B cell (primary cell): ENCODE measurements at regions not wholly inside any gene's neighbourhood (a gene's known extent, or its start where the extent isn't known, plus 50 kb on each side); places are given as distances from the start of the nearest gene placed in this dataset.

Source experiments
- ATAC-seq: fragments of 200-7000 bp; cut with Tn5 transposase; one replicate; pipeline ENCODE4 v1.10.0; 2021; ENCODE audit warnings: low read depth, mild to moderate bottlenecking, moderate number of reproducible peaks, moderate library complexity
- CTCF ChIA-PET: fragments of 350-600 bp; sonication (Branson Sonifier 250); formaldehyde crosslinking; loops from one replicate; lab custom pipeline; 2021; ENCODE audit warnings: antibody characterized with exemption, inconsistent platforms; lab: Charles Lee
- POLR2A ChIA-PET: fragments of 350-600 bp; sonication (Branson Sonifier 250); formaldehyde crosslinking; loops from one replicate; lab custom pipeline; 2021; ENCODE audit warnings: antibody characterized with exemption; lab: Charles Lee
- DNase-seq: peaks from one replicate; pipeline ENCODE4 v3.0.0; 2013
- H2AFZ ChIP-seq: 2 replicates; pipeline ENCODE4 v1.6.1; 2012; ENCODE audit warnings: mild to moderate bottlenecking, low read depth, low read length; ENCODE audit not compliant: insufficient read depth, poor library complexity, severe bottlenecking
- H3K27ac ChIP-seq, 2 donors: 1 replicate in 1 of 2; 2 replicates in 1 of 2; pipeline ENCODE4 v1.5.1; 2012 to 2013; ENCODE audit warnings: low read length in 2 of 2, mild to moderate bottlenecking in 2 of 2, moderate library complexity in 1 of 2
- H3K27me3 ChIP-seq, 4 experiments: fragments of 200-600 bp in 1 of 4; sonication (generic) in 1 of 4; replicated peaks in 1 of 4; 1 replicate in 2 of 4; 2 replicates in 2 of 4; pipeline versions ENCODE4 v1.6.1 to v1.7.0; 2013 to 2016; ENCODE audit warnings: low read length in 3 of 4, mild to moderate bottlenecking in 2 of 4, mixed read lengths in 1 of 4, moderate library complexity in 1 of 4; ENCODE audit not compliant: insufficient read depth in 4 of 4, control insufficient read depth in 3 of 4; ENCODE audit errors: control extremely low read depth in 1 of 4
- H3K36me3 ChIP-seq, 2 experiments: replicated peaks in 1 of 2; 1 replicate in 1 of 2; 2 replicates in 1 of 2; pipeline versions ENCODE4 v1.6.1 to v1.7.1; 2013; ENCODE audit warnings: low read length in 1 of 2; ENCODE audit not compliant: insufficient read depth in 2 of 2, control insufficient read depth in 1 of 2; ENCODE audit errors: control extremely low read depth in 1 of 2, extremely low read depth in 1 of 2
- H3K4me1 ChIP-seq, 2 donors: fragments of 200-600 bp in 1 of 2; sonication (generic) in 1 of 2; 1 replicate in 1 of 2; 2 replicates in 1 of 2; pipeline versions ENCODE4 v1.5.1 to v1.6.1; 2013 to 2017; ENCODE audit warnings: low read length in 2 of 2; ENCODE audit not compliant: control insufficient read depth in 2 of 2, insufficient read depth in 2 of 2
- H3K4me2 ChIP-seq: replicated peaks from 2 replicates; pipeline ENCODE3; 2012; ENCODE audit warnings: mild to moderate bottlenecking, low read depth, low read length; ENCODE audit not compliant: poor library complexity, severe bottlenecking
- H3K4me3 ChIP-seq, 5 experiments: fragments of 200-600 bp in 1 of 5; sonication (generic) in 1 of 5; 1 replicate in 3 of 5; 2 replicates in 2 of 5; pipeline versions ENCODE4 v1.5.1 to v1.7.0; 2011 to 2016; ENCODE audit warnings: low read length in 4 of 5, mild to moderate bottlenecking in 4 of 5, low read depth in 2 of 5, control low read depth in 1 of 5, moderate library complexity in 1 of 5; ENCODE audit not compliant: insufficient read depth in 1 of 5; ENCODE audit errors: control extremely low read depth in 1 of 5, extremely low read depth in 1 of 5
- H3K79me2 ChIP-seq: fragments of 200-600 bp; sonication (generic); one replicate; pipeline ENCODE4 v1.6.0; 2016; ENCODE audit warnings: low read length; ENCODE audit not compliant: control insufficient read depth, insufficient read depth
- H3K9ac ChIP-seq: fragments of 200-600 bp; sonication (generic); 2 replicates; pipeline ENCODE4 v1.6.1; 2017; ENCODE audit warnings: mild to moderate bottlenecking, low read length, moderate library complexity
- H3K9me3 ChIP-seq, 3 donors: one replicate each; pipeline versions ENCODE4 v1.6.1 to v1.7.1; 2013; ENCODE audit warnings: low read length in 2 of 3; ENCODE audit not compliant: control insufficient read depth in 2 of 3, insufficient read depth in 1 of 3; ENCODE audit errors: control extremely low read depth in 1 of 3
- H4K20me1 ChIP-seq: 2 replicates; pipeline ENCODE4 v1.6.0; 2012; ENCODE audit warnings: mild to moderate bottlenecking, low read length; ENCODE audit not compliant: insufficient read depth, control insufficient read depth, poor library complexity, severe bottlenecking
- H3K27ac Mint-ChIP-seq: one replicate; pipeline ENCODE4 v1.8.0; 2021; ENCODE audit warnings: mixed read lengths
- H3K27me3 Mint-ChIP-seq: one replicate; pipeline ENCODE4 v1.8.0; 2021; ENCODE audit warnings: mixed read lengths
- H3K4me1 Mint-ChIP-seq: one replicate; pipeline ENCODE4 v1.8.0; 2021; ENCODE audit warnings: mixed read lengths
- H3K4me3 Mint-ChIP-seq: one replicate; pipeline ENCODE4 v1.8.0; 2021; ENCODE audit warnings: mixed read lengths
- H3K9me3 Mint-ChIP-seq: one replicate; pipeline ENCODE4 v1.8.0; 2022; ENCODE audit warnings: mixed read lengths; ENCODE audit not compliant: insufficient read depth
- EZH2 ChIP-seq: IDR thresholded peaks from 2 replicates; pipeline ENCODE4 v1.6.1; 2012; ENCODE audit warnings: borderline replicate concordance, low read depth, mild to moderate bottlenecking, moderate library complexity, low read length; ENCODE audit not compliant: insufficient read depth, poor library complexity, severe bottlenecking
- WGBS: methylation state at CpG from one replicate; pipeline ENCODE4 v1.1.5; 2013; ENCODE audit warnings: missing lambda C conversion rate; ENCODE audit not compliant: insufficient coverage; 5-methylcytosine and 5-hydroxymethylcytosine counted together
- intact Hi-C: fragments of 100-400 bp; cut with micrococcal nuclease; formaldehyde crosslinking; loops from one replicate; pipeline ENCODE4 v1.10.0; 2022
- TF ChIP-seq, protein P1 (sequence below): fragments of 200-600 bp; IDR thresholded peaks from one replicate; pipeline ENCODE4 v1.8.0; 2022; ENCODE audit warnings: antibody characterized with exemption, mild to moderate bottlenecking

DNA sequence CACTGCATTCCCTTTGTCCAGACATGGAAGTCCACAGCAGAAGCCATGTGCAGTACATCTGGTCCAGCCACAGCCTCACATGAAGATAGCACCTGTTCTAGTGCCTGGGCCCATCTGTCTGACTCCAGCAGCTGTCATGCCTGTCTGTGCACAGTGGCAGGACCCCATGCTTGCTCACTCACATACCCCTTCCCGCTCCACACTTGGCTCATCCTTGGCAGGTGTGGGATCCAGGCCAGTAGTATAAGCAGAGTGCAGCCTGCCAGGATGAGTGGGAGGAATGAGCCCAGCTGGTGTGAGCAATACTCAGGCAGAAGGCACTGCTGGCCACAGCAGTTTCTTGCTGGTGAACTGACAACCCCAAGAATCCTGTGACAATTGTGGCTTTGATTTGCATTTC, 168.0 kb downstream of the PRDM9 start:
- no peak for TF ChIP-seq EZH2
- TF ChIP-seq, protein P1, sequence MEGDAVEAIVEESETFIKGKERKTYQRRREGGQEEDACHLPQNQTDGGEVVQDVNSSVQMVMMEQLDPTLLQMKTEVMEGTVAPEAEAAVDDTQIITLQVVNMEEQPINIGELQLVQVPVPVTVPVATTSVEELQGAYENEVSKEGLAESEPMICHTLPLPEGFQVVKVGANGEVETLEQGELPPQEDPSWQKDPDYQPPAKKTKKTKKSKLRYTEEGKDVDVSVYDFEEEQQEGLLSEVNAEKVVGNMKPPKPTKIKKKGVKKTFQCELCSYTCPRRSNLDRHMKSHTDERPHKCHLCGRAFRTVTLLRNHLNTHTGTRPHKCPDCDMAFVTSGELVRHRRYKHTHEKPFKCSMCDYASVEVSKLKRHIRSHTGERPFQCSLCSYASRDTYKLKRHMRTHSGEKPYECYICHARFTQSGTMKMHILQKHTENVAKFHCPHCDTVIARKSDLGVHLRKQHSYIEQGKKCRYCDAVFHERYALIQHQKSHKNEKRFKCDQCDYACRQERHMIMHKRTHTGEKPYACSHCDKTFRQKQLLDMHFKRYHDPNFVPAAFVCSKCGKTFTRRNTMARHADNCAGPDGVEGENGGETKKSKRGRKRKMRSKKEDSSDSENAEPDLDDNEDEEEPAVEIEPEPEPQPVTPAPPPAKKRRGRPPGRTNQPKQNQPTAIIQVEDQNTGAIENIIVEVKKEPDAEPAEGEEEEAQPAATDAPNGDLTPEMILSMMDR = no peak
- ATAC-seq (no peak), DNase-seq (no peak)
- H3K9me3 Mint-ChIP-seq = no peaks in the 10 kb centered on the region
- Histone ChIP-seq H3K9me3 (peaks cover 0 to 20% (median 5%) of the 10 kb centered on the region in 3 donors), H3K4me2 (no peak overlapping the region), H3K79me2 (no peaks in the 10 kb centered on the region), H3K36me3 (no peaks in the 10 kb centered on the region), H3K27ac (no peak overlapping the region), H3K27me3 (no peaks in the 10 kb centered on the region), H3K4me3 (no peak overlapping the region), H3K4me1 (no peaks in the 10 kb centered on the region), H2AFZ (no peak overlapping the region), H4K20me1 (no peaks in the 10 kb centered on the region), H3K9ac (no peak overlapping the region)
- no peak overlapping the region for H3K4me3 Mint-ChIP-seq
- WGBS = 83% methylated on average over 1 of the region's 1 CpG
- no peaks in the 10 kb centered on the region for H3K4me1 Mint-ChIP-seq
- H3K27me3 Mint-ChIP-seq = no peaks in the 10 kb centered on the region
- H3K27ac Mint-ChIP-seq = no peak overlapping the region
- intact Hi-C loops = no loop called here
- POLR2A ChIA-PET = no interaction called here
- CTCF ChIA-PET = no interaction called here

DNA sequence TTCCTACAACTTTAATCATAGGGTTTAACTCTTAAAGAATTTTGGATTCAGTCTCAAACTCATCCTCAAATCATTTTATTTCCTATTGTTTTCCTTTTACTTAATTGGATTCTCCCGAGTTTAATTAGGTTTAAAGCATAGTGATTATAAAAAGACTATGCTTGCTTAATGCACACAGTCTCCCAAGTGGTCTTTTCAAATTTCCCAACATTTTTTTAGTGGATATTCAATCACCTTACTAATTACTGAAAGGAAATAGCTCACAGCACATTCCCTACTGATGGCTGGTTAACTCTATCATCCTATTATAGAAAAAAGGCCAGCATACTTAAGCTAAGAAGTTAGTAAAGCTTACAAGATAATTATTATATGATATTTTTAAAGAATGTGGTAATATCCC, 170.6 kb downstream of the PRDM9 start:
- CTCF ChIA-PET = no interaction called here
- ATAC-seq (no peak), DNase-seq (no peak)
- peaks cover 3% of the 10 kb centered on the region for H3K9me3 Mint-ChIP-seq
- Histone ChIP-seq H3K27ac (no peak overlapping the region), H3K4me3 (no peak overlapping the region), H2AFZ (no peak overlapping the region), H3K9ac (no peak overlapping the region), H3K4me2 (no peak overlapping the region), H3K79me2 (no peaks in the 10 kb centered on the region), H3K4me1 (no peaks in the 10 kb centered on the region), H3K36me3 (no peaks in the 10 kb centered on the region), H3K9me3 (peaks cover 0 to 16% (median 5%) of the 10 kb centered on the region in 3 donors), H3K27me3 (no peaks in the 10 kb centered on the region), H4K20me1 (no peaks in the 10 kb centered on the region)
- POLR2A ChIA-PET = no interaction called here
- no CpG with 5 or more reads among the region's 1 CpG for WGBS
- no peaks in the 10 kb centered on the region for H3K4me1 Mint-ChIP-seq
- H3K27me3 Mint-ChIP-seq = no peaks in the 10 kb centered on the region
- no peak overlapping the region for H3K4me3 Mint-ChIP-seq
- TF ChIP-seq, protein P1 = no peak
- TF ChIP-seq EZH2 = no peak
- intact Hi-C loops = no loop called here
- no peak overlapping the region for H3K27ac Mint-ChIP-seq
